Breast epithelium (tissue), 3 donors: ENCODE measurements at regions not wholly inside any gene's neighbourhood (a gene's known extent, or its start where the extent isn't known, plus 50 kb on each side); places are given as distances from the start of the nearest gene placed in this dataset.

Source experiments
- CTCF ChIP-seq, 3 donors: fragments of 450-650 bp; IDR thresholded peaks; one replicate each; pipeline ENCODE4 v1.5.1; 2016 to 2017; ENCODE audit warnings: antibody characterized with exemption in 3 of 3, mild to moderate bottlenecking in 3 of 3, moderate library complexity in 3 of 3
- POLR2A ChIP-seq: fragments of 450-650 bp; IDR thresholded peaks from one replicate; pipeline ENCODE4 v1.6.1; 2016; ENCODE audit warnings: antibody characterized with exemption, mild to moderate bottlenecking, moderate library complexity
- POLR2AphosphoS5 ChIP-seq, 3 donors: sonication (generic); formaldehyde crosslinking; IDR thresholded peaks; one replicate each; pipeline ENCODE4 v1.6.1; 2017; ENCODE audit warnings: antibody characterized with exemption in 3 of 3

GRCh38 chr7:24504836-24505235 is 68.4 kb upstream of the PALS2 start:
- TF ChIP-seq CTCF (IDR thresholded peaks at IDR 0.05) (no peak), POLR2A (no peak), POLR2AphosphoS5 (IDR thresholded peaks at IDR 0.05) (no peak)
